NCI-H524 (cell line): ENCODE measurements at regions not wholly inside any gene's neighbourhood (a gene's known extent, or its start where the extent isn't known, plus 50 kb on each side); places are given as distances from the start of the nearest gene placed in this dataset.
"Not testable (repeated sequence)": the region's sequence is repeated elsewhere in the genome, so short reads cannot be mapped to it uniquely, and the experiment has no call there.

Experiments
- DNase-seq, 2 experiments: peaks; one replicate each; lab custom pipeline; 2025; lab: John Stamatoyannopoulos, UW

DNA sequence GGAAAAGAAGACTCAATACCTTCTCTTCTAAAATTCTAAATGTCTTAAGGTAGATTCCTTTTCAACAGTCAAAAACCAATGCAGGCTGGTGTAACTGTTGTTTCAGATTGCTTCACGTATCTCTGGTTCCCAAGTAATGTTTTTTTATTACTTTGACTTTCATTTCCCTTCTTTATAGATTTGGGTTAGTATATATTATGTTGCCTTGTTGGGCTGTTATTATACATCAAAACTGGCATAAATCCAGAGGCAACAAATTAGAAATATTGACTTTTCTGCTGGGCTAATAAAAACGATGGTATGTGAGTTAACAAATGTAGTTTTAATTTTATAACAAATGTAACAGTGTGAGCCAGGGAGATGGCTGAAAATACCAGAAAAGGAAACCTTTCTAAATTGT, 444.7 kb upstream of the TENM3 start:
- DNase-seq = no peak

DNA sequence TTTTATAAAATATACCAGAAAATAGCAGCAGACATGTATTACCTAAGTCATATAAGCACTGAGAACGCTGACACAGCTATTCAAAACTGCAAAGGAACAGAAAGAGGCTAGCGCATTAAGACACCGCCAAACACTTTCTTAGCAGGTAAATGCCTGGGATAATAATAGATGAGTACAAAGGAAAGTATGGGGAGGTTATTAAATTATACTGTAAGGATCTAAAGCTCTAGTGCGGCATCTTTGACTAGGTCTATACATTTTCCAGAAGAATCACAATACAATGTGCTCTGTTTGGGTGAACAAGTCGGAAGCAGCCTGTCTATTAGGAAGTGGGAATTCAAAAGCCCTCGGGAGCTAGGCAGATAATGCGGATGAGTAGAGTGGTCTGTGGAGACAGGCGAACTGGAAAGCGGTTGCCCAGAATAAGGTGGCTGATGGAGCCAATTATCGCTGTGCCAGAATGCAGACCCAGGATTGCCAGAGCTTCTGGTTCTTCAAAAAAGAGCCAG, 443.6 kb upstream of the TENM3 start:
- DNase-seq = no peak

DNA sequence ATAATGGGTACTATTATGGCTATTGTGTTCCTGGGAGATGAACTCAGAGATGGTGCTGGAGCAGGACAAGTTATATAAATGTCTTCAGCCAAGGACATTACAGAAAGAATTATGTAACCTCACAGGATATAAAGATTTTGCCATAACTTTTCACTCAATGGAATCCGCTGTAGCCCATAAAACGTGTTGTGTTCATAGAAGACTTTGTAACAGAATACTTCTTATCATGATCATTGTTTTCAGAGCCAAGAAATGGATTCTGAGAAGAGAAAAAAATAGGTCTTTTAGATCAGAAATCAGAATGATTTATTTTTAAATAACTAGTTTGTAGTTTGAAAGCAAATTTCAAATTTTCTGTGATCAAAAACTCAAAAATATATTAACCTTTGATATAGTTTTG, 441.0 kb upstream of the TENM3 start:
- no peak for DNase-seq

DNA sequence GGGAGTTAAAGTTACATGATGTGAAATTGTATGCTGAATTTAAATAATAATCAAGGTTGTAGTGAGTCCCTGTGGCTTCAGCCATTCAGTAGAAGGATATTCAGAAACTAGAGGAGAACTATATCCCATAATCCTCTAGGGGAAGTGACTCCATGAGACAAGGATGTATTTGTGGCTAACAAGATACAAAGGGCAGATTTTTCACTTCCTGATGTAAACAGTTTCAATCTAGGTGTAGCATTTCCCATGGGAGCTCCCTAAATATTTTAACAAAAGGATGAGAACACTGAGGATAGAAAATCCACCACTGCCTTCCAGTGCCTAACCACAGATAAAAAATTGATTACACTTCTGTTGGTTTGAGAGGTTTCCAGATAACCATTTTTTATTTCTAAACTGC, 435.4 kb upstream of the TENM3 start:
- DNase-seq = no peak

DNA sequence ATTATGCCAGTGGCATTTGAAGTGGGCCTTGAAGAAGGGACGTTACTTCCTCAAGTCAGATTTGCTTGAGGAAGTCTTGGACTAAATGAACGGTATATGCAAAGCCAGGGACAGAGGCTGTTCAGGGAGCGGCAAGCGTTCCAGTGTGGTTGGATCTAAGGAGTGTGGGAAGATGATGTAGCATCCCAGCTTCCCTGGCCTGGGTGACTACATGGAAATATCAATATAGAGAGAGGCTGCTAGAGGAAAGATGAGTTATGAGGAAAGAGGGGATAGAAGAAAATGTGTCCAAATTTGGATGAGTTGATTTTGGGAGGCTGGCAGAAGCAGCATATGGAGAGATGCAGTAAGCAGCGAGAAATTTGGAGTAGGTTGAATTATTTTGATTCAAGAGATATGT, 432.5 kb upstream of the TENM3 start:
- no peak for DNase-seq

DNA sequence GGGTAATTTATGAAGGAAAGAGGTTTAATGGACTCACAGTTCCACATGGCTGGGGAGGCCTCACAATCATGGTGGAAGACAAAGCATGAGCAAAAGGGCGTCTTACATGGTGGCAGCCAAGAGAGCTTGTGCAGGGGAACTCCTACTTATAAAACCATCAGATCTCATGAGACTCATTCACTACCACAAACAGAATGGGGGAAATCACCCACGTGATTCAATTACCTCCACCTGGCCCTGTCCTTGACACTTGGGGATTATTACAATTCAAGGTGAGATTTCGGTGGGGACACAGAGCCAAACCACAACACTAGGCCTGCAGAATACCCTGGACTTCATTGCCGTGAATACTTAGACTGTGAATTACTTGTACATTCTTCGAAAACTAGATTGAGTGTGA, 431.7 kb upstream of the TENM3 start:
- DNase-seq = not testable (repeated sequence)

DNA sequence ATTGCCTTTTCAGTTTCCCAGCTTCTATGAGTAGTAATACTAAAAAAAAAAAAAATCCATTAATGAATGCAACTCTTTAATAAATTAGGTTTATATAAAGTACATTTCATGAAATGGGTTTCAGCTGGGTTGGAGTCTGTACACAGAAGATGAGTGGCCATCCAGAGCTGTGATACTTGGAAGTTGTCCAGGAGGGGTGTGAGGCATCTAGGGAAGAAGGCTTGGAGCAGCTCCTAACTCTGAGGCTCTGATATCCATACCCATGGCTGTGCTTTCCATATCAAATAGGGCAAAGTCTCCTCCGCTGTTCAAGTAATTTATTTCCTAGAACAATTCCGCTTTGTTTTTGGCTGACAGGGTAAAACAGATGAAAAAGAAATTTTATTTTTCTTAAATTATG, 423.3 kb upstream of the TENM3 start:
- no peak for DNase-seq

DNA sequence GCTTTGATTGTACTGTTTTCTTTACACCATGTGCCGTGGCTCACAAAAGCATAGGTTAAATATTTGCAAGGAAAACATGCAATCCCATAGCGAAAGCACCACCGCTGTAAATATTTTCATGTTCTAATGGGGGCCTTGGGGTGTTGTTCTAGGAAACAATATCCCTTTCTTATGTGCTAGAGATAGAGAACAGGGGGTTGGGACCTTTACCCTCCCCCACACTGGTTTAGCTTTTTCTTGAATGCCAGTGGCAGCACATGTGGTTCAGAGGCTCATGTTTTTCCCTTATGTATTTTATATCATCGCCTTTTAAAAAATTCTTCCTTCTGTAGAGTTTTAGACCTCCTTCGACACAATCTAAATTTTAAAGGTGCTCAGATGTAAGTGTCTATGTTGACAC, 422.6 kb upstream of the TENM3 start:
- no peak for DNase-seq

DNA sequence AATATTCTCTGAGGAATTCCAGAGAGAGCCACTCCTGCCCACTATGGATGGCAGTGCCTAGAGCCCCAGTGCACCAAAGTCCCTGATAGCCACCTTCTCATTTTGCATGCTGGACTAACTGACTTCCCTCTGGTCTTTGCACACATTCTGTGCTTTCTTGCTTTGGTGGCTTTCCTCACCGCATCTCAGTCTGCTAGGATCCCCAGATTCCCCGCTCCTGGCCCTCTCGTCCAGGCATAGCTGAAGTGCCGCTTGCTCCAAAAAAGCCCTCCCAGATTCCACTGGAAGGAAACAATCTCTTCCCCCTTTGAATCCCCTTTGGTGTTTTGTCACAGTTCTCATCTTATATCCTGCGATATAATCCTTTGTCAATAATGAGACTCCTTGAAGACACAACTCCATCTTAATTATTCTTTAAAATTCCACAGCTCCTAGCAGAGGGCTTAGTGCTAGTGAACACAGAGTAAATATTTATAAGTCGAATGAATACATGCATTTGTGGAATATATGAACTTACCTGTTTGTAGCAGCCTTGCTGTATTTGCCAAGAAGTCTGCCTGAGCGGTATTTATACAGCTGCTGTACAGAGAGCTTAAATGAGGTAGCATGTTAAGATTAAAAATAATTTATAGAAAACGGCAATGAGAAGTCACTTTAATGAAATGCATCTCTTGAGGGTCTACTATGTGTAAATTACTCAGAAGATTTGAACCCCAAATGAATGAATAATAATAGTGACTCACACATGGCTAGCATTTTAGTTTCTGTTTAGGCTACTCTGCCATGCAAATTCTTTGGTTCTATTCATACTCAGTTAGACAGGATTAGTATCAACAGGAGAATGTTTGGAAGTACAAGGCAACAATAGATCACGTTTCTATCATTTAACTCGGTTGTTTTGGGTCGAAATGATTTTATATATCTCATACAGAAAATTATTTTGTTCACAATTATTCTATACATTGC, 421.9 kb upstream of the TENM3 start:
- no peak for DNase-seq

DNA sequence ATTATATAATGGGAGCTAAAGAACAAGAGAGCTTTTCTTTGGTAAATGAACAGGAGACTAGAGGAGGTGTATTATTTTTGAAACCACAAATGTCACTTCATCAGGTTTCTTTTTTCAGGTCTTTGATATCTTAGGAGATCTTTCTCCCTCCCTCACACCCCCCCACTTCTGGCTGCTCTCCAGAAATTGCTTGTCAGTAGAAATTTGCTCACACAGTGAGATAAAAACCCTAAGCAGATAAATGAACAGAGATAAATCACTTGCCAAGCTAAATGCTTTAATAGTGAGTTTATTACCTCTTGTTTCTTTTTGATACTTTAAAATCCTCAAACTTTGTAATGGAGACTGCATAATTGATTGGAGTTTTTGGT, 421.2 kb upstream of the TENM3 start:
- no peak for DNase-seq

DNA sequence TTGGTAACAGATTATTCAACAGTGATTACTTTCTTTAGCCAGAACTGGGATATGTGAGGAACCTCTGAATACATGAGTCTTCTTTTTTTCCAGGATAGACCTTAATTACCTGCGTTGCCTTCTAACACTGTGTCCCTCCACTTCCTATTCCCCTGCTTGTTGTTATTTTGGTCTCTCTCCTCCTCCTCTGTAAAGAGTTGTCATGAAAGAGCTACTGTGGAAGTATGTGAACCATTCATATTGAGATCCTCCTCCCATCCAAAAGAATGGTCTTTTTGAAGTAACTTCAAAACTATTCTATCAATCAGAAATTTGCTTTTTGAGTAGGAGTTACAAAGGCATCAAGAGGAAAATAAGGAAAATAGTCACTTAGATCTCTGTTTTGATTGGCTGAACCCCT, 420.0 kb upstream of the TENM3 start:
- DNase-seq = no peak

DNA sequence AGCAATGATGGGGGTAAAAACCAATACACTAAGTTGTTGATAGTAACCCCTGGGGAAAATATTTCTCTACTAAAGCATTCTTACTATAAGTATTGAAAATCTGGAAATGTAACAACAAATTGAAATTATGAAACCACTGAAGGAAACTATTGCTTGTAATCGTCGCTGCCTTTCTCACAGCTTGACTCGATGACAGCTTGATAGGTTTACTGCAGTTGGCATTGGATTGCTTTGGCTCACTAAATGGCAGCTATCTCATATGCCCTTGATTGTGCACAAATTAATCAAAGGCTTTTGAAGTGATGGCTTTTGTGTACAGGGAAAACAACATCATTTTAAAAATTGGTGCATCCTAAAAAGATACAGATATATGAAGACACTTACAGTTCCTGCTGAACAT, 419.6 kb upstream of the TENM3 start:
- DNase-seq = no peak

DNA sequence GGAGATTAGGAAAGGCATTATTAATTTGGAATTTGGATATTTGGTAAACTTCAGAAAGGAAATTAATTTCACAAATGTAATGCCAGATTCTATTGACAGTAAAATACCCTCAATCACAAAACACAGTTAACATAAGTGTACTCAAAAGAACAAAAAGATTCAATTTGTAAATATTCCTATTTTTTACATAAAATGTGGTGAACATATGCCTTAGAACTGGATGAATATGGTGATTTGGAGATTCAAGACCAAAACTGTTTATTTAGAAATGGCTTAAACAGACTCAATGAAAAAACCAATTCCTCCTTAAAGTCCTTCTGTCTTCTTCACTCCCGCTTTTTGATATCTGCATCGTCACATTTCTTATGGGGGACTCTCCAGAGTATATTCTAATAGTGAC, 417.6 kb upstream of the TENM3 start:
- no peak for DNase-seq

DNA sequence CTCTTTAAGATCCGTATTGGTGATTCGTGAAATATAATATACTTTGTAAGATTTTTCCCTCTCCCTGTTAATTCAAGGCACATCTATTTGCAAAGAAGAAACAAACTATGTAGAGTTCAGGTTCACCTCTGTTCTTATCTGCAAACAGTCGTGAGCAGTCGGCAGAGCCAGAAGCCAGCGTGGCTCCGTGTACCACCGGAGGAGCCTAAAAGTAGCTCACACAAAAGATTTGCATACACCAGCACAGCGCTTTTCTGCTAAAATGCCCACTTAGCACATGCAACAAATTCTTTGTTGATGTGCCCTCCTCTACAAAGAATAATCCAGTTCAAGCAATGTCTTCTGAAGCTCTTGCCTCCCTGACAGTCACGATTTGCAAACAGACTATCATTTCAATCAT, 416.0 kb upstream of the TENM3 start:
- no peak for DNase-seq

DNA sequence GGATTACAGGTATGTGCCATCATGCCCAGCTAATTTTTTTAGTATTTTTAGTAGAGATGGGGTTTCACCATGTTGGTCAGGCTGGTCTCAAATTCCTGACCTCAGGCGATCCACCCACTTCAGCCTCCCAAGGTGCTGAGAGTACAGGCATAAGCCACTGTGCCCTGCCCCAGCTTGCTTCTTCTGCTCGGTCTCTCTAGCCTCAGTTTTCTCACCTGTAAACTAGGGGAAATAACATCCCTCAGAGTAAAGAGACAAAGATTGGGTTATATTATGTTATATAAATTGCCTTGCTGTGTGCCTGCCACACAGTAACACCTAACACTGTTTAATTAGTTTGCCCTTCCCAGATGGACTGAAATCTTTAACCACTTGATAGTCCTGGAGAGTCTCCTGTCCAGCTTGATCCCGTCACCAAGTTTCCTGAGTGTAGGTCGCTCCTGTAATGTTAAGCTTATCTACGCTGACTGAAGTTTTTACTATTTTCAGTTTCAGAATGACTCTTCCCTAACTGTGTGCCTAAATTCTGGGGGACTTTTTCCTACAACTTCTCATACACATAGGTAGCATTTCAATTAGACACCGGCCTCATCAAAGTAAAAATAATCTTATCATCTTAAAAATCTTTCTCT, 412.7 kb upstream of the TENM3 start:
- peak in 1 of 2 experiments; percentile 30 for DNase-seq

DNA sequence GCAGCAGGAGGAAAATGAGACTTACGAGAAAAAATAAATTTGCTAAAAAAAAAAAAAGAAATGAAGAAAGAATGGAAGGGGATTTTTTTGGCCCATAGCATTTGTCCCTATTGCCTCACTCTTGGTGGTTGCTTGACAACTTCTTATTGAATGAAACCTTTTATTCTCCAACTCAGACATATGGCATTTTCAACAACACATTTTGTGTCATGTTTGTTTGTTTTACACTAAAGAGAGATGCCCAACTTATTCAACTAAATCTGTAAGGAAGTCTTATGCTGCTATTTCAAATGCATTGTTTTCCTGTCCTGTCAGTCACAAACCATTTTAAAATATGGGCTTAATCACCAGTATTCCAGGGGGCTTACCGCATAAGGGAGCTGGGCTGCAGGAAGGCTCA, 409.1 kb upstream of the TENM3 start:
- no peak for DNase-seq

DNA sequence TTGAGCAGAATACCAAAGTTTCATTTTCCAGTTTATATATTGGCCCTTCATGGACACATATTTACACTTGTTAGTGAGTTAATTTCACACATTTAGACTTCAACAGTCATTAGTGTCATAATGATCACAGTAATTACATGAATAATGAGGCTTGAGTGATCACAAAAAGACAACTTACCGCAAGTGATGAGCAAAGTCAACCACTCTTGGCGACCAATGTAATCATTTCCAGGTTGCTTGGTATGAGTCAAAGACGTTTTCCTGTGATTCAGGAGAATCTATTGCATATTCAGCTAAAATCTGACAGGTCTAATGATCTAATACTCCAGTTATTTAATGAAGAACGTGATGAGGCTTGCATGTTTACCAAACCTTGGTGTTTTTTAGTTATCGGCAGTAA, 407.9 kb upstream of the TENM3 start:
- no peak for DNase-seq

DNA sequence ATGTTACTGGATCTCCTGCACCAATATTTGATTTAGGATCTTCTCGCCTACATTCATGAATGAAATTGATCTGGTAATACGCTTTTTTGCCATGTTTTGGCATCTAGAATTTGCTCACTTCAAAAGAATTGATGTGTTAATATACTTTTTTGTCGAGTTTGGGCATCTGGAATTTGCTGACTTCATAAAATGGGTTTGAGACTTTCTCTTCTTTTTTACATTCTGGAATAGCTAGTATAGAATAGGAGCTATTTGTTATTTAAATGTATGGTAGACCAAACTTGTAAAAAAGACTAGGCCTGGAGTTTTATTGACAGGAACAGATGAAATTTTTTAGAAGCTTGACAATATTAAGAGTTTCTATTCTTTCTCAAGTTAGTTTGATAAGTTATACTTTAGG, 404.9 kb upstream of the TENM3 start:
- DNase-seq = no peak

DNA sequence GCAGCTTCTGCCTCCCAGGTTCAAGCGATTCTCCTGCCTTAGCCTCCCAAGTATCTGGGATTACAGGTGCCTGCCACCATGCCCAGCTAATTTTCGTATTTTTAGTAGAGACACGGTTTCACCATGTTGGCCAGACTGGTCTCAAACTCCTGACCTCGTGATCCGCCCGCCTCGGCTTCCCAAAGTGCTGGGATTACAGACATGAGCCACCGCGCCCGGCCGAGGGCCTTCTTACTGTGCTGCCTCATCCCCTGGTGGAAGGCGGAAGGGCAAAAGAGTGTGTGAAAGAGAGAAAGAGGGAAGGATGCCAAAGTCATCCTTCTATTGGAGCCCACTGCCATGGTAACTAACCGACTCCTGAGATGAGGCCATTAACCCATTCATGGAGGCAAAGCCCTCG, 399.4 kb upstream of the TENM3 start:
- DNase-seq = not testable (repeated sequence)

DNA sequence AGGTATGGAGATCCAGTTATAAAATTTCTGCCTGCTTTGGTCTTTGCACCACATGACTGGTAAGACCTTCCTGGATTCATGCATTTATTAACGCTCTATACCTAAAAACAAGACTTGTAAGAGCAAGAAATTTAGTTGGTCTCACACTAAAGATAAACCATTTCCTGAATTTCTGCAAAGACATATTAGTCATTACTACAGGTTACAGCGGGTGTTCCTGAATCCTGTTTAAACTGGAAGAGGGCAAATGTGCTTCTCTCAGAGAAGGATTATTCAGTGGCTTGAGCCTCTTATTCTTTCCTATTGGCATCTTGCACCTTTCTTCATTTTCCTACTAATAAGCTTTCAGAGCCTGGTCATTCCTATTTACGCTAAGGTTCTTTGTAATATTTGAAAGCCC, 397.6 kb upstream of the TENM3 start:
- DNase-seq = no peak

DNA sequence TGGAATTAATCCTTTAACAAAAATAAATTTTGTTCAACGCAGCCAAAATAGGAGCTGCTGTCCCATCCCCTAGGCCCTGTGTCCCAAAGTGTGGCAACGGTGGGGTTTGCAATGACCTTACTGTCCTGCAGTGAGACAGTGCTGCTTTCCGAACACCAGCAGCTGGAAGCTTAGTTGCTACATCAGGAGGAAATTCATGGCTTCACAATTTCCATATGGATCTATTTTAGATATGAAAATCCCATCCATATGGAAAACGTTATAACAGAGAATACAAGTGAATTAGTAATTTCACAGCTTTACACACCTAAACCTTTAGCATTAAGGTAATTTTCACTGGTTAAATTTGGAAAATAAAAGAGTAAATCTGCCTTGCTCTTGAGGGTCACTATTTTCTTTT, 396.3 kb upstream of the TENM3 start:
- DNase-seq = no peak

DNA sequence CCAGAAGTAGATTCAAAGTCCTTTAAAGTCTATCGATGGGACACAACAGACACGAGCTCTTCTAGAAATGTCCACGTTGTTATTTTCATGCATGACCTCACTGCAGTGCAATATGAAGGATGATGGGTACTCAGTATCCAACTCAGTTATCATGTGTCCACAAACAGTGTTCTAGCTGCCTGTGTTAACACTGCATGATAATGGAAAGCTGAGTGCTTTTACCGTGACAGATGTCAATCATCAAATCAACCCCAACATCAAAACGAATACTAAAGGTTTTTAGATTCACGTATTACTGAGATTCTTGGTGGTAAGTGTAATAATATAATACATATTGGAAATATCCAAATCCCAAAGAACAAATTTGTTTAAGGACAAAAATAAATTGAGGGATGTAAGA, 394.8 kb upstream of the TENM3 start:
- DNase-seq = no peak

DNA sequence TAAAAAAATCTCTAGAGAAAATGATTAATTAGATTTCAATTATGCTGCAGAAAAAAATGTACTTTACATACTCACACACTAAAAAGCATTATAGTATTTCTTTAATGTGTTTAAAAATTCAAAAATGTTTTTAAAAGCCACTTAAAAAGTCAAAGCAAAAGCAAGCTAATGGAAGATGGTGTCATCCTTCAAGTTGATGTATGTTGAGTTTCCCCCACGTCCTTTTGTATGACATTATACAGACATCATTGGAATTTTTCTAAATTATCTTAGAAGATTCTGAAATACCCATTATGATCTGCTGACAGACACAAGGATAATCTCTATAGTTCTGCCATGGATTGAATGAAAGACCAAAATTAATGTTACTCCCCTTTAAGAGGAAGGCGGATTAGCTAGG, 393.7 kb upstream of the TENM3 start:
- DNase-seq = no peak
